AG09319 (cell line): ENCODE measurements at regions not wholly inside any gene's neighbourhood (a gene's known extent, or its start where the extent isn't known, plus 50 kb on each side); places are given as distances from the start of the nearest gene placed in this dataset.

Experiments used
- DNase-seq: peaks from one replicate; pipeline ENCODE4 v3.0.0-alpha.2; 2010; ENCODE audit warnings: low read depth; ENCODE audit errors: extremely low read depth
- CTCF ChIP-seq: IDR thresholded peaks from 2 replicates; pipeline ENCODE4 v1.5.1; 2011; ENCODE audit warnings: low read depth, mild to moderate bottlenecking, inconsistent platforms, low read length, moderate library complexity

- DNase-seq: no peak
- TF ChIP-seq CTCF: no peak
These were observed 864.4 kb downstream of the USP25 start for GRCh38 chr21:16594191-16594590.

GRCh38 chr21:16596369-16596768, 866.6 kb downstream of the USP25 start:
- TF ChIP-seq CTCF: no peak
- no peak for DNase-seq

- DNase-seq: no peak
- TF ChIP-seq CTCF: no peak
These were observed 868.0 kb downstream of the USP25 start for GRCh38 chr21:16597753-16598152.

GRCh38 chr21:16605597-16605996, 875.8 kb downstream of the USP25 start:
- TF ChIP-seq CTCF: no peak
- no peak for DNase-seq

- DNase-seq: no peak
- TF ChIP-seq CTCF: no peak
These were observed 876.5 kb downstream of the USP25 start for GRCh38 chr21:16606271-16606670.

GRCh38 chr21:16608209-16608830, 878.5 kb downstream of the USP25 start:
- no peak for DNase-seq
- no peak; the same call in none of the 2 replicates for TF ChIP-seq CTCF

- no peak for TF ChIP-seq CTCF
These were observed 889.5 kb downstream of the USP25 start for GRCh38 chr21:16619281-16619680.

More at GRCh38 chr21:16619281-16619680, 889.5 kb downstream of the USP25 start:
- DNase-seq: no peak
